Trophoblast cell (in vitro differentiated cells and primary cell): ENCODE measurements at regions not wholly inside any gene's neighbourhood (a gene's known extent, or its start where the extent isn't known, plus 50 kb on each side); places are given as distances from the start of the nearest gene placed in this dataset.

Experiments
- DNase-seq, 2 donors: peaks; one replicate each; pipeline ENCODE4 v3.0.0-alpha.2; 2016
- H2AFZ ChIP-seq: 2 replicates; pipeline ENCODE4 v1.6.1; 2013; ENCODE audit warnings: low read length, moderate library complexity, mild to moderate bottlenecking; ENCODE audit not compliant: insufficient read depth, poor library complexity
- H2AK5ac ChIP-seq: 2 replicates; pipeline ENCODE4 v1.6.1; 2013; ENCODE audit warnings: mild to moderate bottlenecking, low read length
- H2BK120ac ChIP-seq: 2 replicates; pipeline ENCODE4 v1.6.1; 2013; ENCODE audit warnings: low read length, mild to moderate bottlenecking, moderate library complexity; ENCODE audit not compliant: insufficient read depth, poor library complexity
- H2BK12ac ChIP-seq: 2 replicates; pipeline ENCODE4 v1.6.1; 2013; ENCODE audit warnings: mild to moderate bottlenecking, low read length, moderate library complexity
- H2BK5ac ChIP-seq: 2 replicates; pipeline ENCODE4 v1.6.1; 2013; ENCODE audit warnings: low read length, low read depth, moderate library complexity, mild to moderate bottlenecking; ENCODE audit not compliant: poor library complexity
- H3K14ac ChIP-seq: 2 replicates; pipeline ENCODE4 v1.6.1; 2013; ENCODE audit warnings: mild to moderate bottlenecking, low read length
- H3K18ac ChIP-seq: 2 replicates; pipeline ENCODE4 v1.6.1; 2013; ENCODE audit warnings: mild to moderate bottlenecking, low read length
- H3K23ac ChIP-seq: 2 replicates; pipeline ENCODE4 v1.6.1; 2013; ENCODE audit warnings: low read length
- H3K27ac ChIP-seq: 2 replicates; pipeline ENCODE4 v1.5.1; 2013; ENCODE audit warnings: low read depth, mild to moderate bottlenecking, inconsistent platforms, low read length, moderate library complexity
- H3K27me3 ChIP-seq: 2 replicates; pipeline ENCODE4 v1.6.1; 2013; ENCODE audit warnings: inconsistent platforms, mild to moderate bottlenecking, low read length, moderate library complexity; ENCODE audit not compliant: insufficient read depth
- H3K36me3 ChIP-seq, 2 experiments: 1 replicate in 1 of 2; 2 replicates in 1 of 2; pipeline ENCODE4 v1.6.1; 2013; ENCODE audit warnings: low read length in 2 of 2, mild to moderate bottlenecking in 2 of 2, moderate library complexity in 1 of 2; ENCODE audit not compliant: insufficient read depth in 2 of 2, control insufficient read depth in 1 of 2
- H3K4ac ChIP-seq: 2 replicates; pipeline ENCODE4 v1.6.1; 2013; ENCODE audit warnings: low read depth, mild to moderate bottlenecking, low read length, moderate library complexity
- H3K4me1 ChIP-seq, 2 experiments: 1 replicate in 1 of 2; 2 replicates in 1 of 2; pipeline ENCODE4 v1.6.1; 2013; ENCODE audit warnings: low read length in 2 of 2, mild to moderate bottlenecking in 2 of 2, moderate library complexity in 1 of 2; ENCODE audit not compliant: insufficient read depth in 2 of 2, control insufficient read depth in 1 of 2
- H3K4me2 ChIP-seq: 2 replicates; pipeline ENCODE4 v1.6.1; 2013; ENCODE audit warnings: inconsistent platforms, mild to moderate bottlenecking, low read length, moderate library complexity
- H3K4me3 ChIP-seq: 2 replicates; pipeline ENCODE4 v1.5.1; 2013; ENCODE audit warnings: mild to moderate bottlenecking, low read depth, low read length, inconsistent platforms
- H3K79me1 ChIP-seq: one replicate; pipeline ENCODE4 v1.6.1; 2013; ENCODE audit warnings: low read length
- H3K79me2 ChIP-seq: 2 replicates; pipeline ENCODE4 v1.6.1; 2013; ENCODE audit warnings: low read length, mild to moderate bottlenecking; ENCODE audit not compliant: control insufficient read depth, insufficient read depth, poor library complexity
- H3K9ac ChIP-seq: 2 replicates; pipeline ENCODE4 v1.6.1; 2013; ENCODE audit warnings: mild to moderate bottlenecking, low read length
- H3K9me3 ChIP-seq: 2 replicates; pipeline ENCODE4 v1.6.1; 2013; ENCODE audit warnings: low read depth, mild to moderate bottlenecking, control low read depth, inconsistent platforms, low read length; ENCODE audit not compliant: insufficient read depth
- H4K12ac ChIP-seq: 2 replicates; pipeline ENCODE4 v1.6.1; 2013; ENCODE audit warnings: low read depth, mild to moderate bottlenecking, low read length, moderate library complexity
- H4K8ac ChIP-seq: 2 replicates; pipeline ENCODE4 v1.6.1; 2013; ENCODE audit warnings: low read depth, mild to moderate bottlenecking, low read length, moderate library complexity
- H4K91ac ChIP-seq: one replicate; pipeline ENCODE4 v1.6.1; 2013; ENCODE audit warnings: low read depth, mild to moderate bottlenecking, low read length, moderate library complexity
- WGBS: extraction: QIAGEN DNeasy Blood & Tissue Kit; methylation state at CpG from one replicate; pipeline ENCODE4 v1.1.7; 2013; ENCODE audit warnings: missing lambda C conversion rate; ENCODE audit not compliant: insufficient read length, insufficient coverage; ENCODE audit errors: extremely low coverage; 5-methylcytosine and 5-hydroxymethylcytosine counted together

- H3K14ac ChIP-seq = no peak overlapping the region
- peak in 1 of 2 donors; percentile 36 for DNase-seq
- no peak overlapping the region for H4K12ac ChIP-seq
- no peaks in the 10 kb centered on the region for H3K36me3 ChIP-seq
- H3K27ac ChIP-seq = no peak overlapping the region
- no peak overlapping the region for H4K91ac ChIP-seq
- no peaks in the 10 kb centered on the region for H3K79me1 ChIP-seq
- no peaks in the 10 kb centered on the region for H3K27me3 ChIP-seq
- no peak overlapping the region for H2AFZ ChIP-seq
- no peaks in the 10 kb centered on the region for H3K79me2 ChIP-seq
- no peak overlapping the region for H2AK5ac ChIP-seq
- no peak overlapping the region for H3K4me2 ChIP-seq
- no peak overlapping the region for H2BK12ac ChIP-seq
- H3K9me3 ChIP-seq = no peaks in the 10 kb centered on the region
- WGBS = no CpG with 5 or more reads among the region's 4 CpGs
- no peak overlapping the region for H3K18ac ChIP-seq
- no peak overlapping the region for H2BK5ac ChIP-seq
- no peak overlapping the region for H3K23ac ChIP-seq
- no peak overlapping the region for H4K8ac ChIP-seq
- H3K4ac ChIP-seq = no peak overlapping the region
- no peak overlapping the region for H3K4me3 ChIP-seq
- H3K4me1 ChIP-seq = no peaks in the 10 kb centered on the region
- no peak overlapping the region for H3K9ac ChIP-seq
- no peak overlapping the region for H2BK120ac ChIP-seq
These were observed 508.6 kb downstream of the FLRT2 start for GRCh38 chr14:86038387-86039042.

- H4K12ac ChIP-seq = no peak overlapping the region
- no peaks in the 10 kb centered on the region for H3K79me2 ChIP-seq
- DNase-seq = peak in 1 of 2 donors; percentile 44
- no peak overlapping the region for H2AFZ ChIP-seq
- WGBS = no CpG with 5 or more reads among the region's 2 CpGs
- H3K27ac ChIP-seq = no peak overlapping the region
- H3K18ac ChIP-seq = no peak overlapping the region
- no peak overlapping the region for H2AK5ac ChIP-seq
- no peaks in the 10 kb centered on the region for H3K9me3 ChIP-seq
- no peaks in the 10 kb centered on the region for H3K79me1 ChIP-seq
- no peak overlapping the region for H3K4me2 ChIP-seq
- H3K14ac ChIP-seq = no peak overlapping the region
- no peak overlapping the region for H3K4ac ChIP-seq
- H2BK5ac ChIP-seq = no peak overlapping the region
- H3K23ac ChIP-seq = no peak overlapping the region
- no peaks in the 10 kb centered on the region for H3K36me3 ChIP-seq
- no peak overlapping the region for H3K4me3 ChIP-seq
- no peaks in the 10 kb centered on the region for H3K4me1 ChIP-seq
- H3K9ac ChIP-seq = no peak overlapping the region
- H3K27me3 ChIP-seq = no peaks in the 10 kb centered on the region
- H4K91ac ChIP-seq = no peak overlapping the region
- no peak overlapping the region for H4K8ac ChIP-seq
- H2BK120ac ChIP-seq = no peak overlapping the region
- H2BK12ac ChIP-seq = no peak overlapping the region
These were observed 505.9 kb downstream of the FLRT2 start for GRCh38 chr14:86035882-86036281.

DNA sequence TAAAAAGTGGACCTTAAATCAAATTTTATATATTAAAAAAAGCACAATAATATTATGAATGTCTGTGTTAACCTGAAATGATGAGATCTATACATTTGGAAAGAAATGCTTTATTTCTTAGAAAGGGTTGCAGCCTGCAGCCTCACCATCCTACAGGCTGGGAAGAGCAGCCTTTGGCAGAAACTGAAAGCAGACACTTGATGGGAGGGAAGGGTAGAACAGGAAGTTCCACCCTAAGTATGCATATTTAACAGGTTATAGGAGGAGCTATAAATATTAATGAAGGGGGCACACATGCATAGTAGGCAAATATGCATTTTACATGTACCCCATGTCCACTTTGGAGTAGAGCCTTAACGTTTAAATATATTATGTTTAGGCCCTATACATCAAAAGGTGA, 498.0 kb downstream of the FLRT2 start:
- Histone ChIP-seq H3K18ac (no peak overlapping the region), H3K4me3 (no peak overlapping the region), H3K9me3 (no peaks in the 10 kb centered on the region), H3K79me1 (no peaks in the 10 kb centered on the region), H3K23ac (no peak overlapping the region), H3K36me3 (no peaks in the 10 kb centered on the region), H2AFZ (no peak overlapping the region), H2BK12ac (no peak overlapping the region), H3K79me2 (no peaks in the 10 kb centered on the region), H3K4me1 (no peaks in the 10 kb centered on the region), H3K4me2 (no peak overlapping the region), H2BK5ac (no peak overlapping the region), H4K12ac (no peak overlapping the region), H3K27me3 (no peaks in the 10 kb centered on the region), H3K4ac (no peak overlapping the region), H4K91ac (no peak overlapping the region), H2BK120ac (no peak overlapping the region), H2AK5ac (no peak overlapping the region), H4K8ac (no peak overlapping the region), H3K9ac (no peak overlapping the region), H3K27ac (no peak overlapping the region), H3K14ac (no peak overlapping the region)
- DNase-seq = no peak
- WGBS = no CpG with 5 or more reads among the region's 1 CpG

GRCh38 chr14:86027144-86027543, 497.2 kb downstream of the FLRT2 start:
- Histone ChIP-seq H3K14ac (no peak overlapping the region), H3K4me3 (no peak overlapping the region), H3K79me2 (no peaks in the 10 kb centered on the region), H3K27ac (no peak overlapping the region), H3K27me3 (no peaks in the 10 kb centered on the region), H2BK120ac (no peak overlapping the region), H2AK5ac (no peak overlapping the region), H4K91ac (no peak overlapping the region), H3K18ac (no peak overlapping the region), H3K36me3 (no peaks in the 10 kb centered on the region), H3K9me3 (no peaks in the 10 kb centered on the region), H3K79me1 (no peaks in the 10 kb centered on the region), H4K8ac (no peak overlapping the region), H2BK5ac (no peak overlapping the region), H2BK12ac (no peak overlapping the region), H3K9ac (no peak overlapping the region), H3K23ac (no peak overlapping the region), H3K4me1 (no peaks in the 10 kb centered on the region), H4K12ac (no peak overlapping the region), H3K4ac (no peak overlapping the region), H2AFZ (no peak overlapping the region), H3K4me2 (no peak overlapping the region)
- no peak for DNase-seq
